Endometrium (tissue), 2 donors: ENCODE measurements at regions not wholly inside any gene's neighbourhood (a gene's known extent, or its start where the extent isn't known, plus 50 kb on each side); places are given as distances from the start of the nearest gene placed in this dataset.

Source experiments
- FAIRE-seq: peaks from 2 replicates; lab custom pipeline; 2012; peaks lifted over from hg19 to GRCh38; lab: Jason Lieb, UNC
- donor health status: control.
- donor health status: control.

GRCh38 chr5:54769746-54770145, 215.6 kb downstream of the ESM1 start:
- FAIRE-seq: no peak

GRCh38 chr5:54769072-54769471, 216.3 kb downstream of the ESM1 start:
- FAIRE-seq: no peak

- no peak for FAIRE-seq
Measured at GRCh38 chr5:54766748-54767147, 218.6 kb downstream of the ESM1 start.

- FAIRE-seq: no peak
Measured at GRCh38 chr5:54765165-54766028, 220.0 kb downstream of the ESM1 start.

GRCh38 chr5:54764102-54765090, 221.0 kb downstream of the ESM1 start:
- no peak for FAIRE-seq

- no peak for FAIRE-seq
Measured at GRCh38 chr5:54761213-54761701, 224.1 kb downstream of the ESM1 start.

- no peak for FAIRE-seq
Measured at GRCh38 chr5:54760182-54760935, 225.0 kb downstream of the ESM1 start.

- FAIRE-seq: no peak
Measured at GRCh38 chr5:54758038-54758437, 227.4 kb downstream of the ESM1 start.

- FAIRE-seq: no peak
Measured at GRCh38 chr5:54757541-54757940, 227.9 kb downstream of the ESM1 start.

GRCh38 chr5:54756796-54757402, 228.5 kb downstream of the ESM1 start:
- no peak for FAIRE-seq

- FAIRE-seq: no peak
Measured at GRCh38 chr5:54756301-54756700, 229.1 kb downstream of the ESM1 start.

- FAIRE-seq: no peak
Measured at GRCh38 chr5:54754878-54755277, 230.5 kb downstream of the ESM1 start.

- no peak for FAIRE-seq
Measured at GRCh38 chr5:54754420-54754819, 231.0 kb downstream of the ESM1 start.

- no peak for FAIRE-seq
Measured at GRCh38 chr5:54753753-54754152, 231.6 kb downstream of the ESM1 start.

GRCh38 chr5:54753034-54753433, 232.4 kb downstream of the ESM1 start:
- FAIRE-seq: no peak

GRCh38 chr5:54748527-54748926, 231.0 kb downstream of the SNX18 start:
- FAIRE-seq: no peak

- no peak for FAIRE-seq
Measured at GRCh38 chr5:54746777-54747398, 229.3 kb downstream of the SNX18 start.

GRCh38 chr5:54746346-54746745, 228.8 kb downstream of the SNX18 start:
- FAIRE-seq: no peak

- no peak for FAIRE-seq
Measured at GRCh38 chr5:54745599-54745998, 228.0 kb downstream of the SNX18 start.

GRCh38 chr5:54743997-54744788, 226.6 kb downstream of the SNX18 start:
- peak; percentile 71 for FAIRE-seq
